Activated B cell treated with CpG ODN at 0.5 μM for 24 hours (primary cell): ENCODE measurements at regions not wholly inside any gene's neighbourhood (a gene's known extent, or its start where the extent isn't known, plus 50 kb on each side); places are given as distances from the start of the nearest gene placed in this dataset.

ENCODE experiments used
- ATAC-seq: fragments of 200-7000 bp; cut with Tn5 transposase; one replicate; pipeline ENCODE4 v1.10.0; 2021; ENCODE audit warnings: low read depth, mild to moderate bottlenecking, moderate library complexity
- CTCF ChIA-PET: fragments of 350-600 bp; sonication (Branson Sonifier 250); formaldehyde crosslinking; loops from one replicate; lab custom pipeline; 2021; ENCODE audit warnings: antibody characterized with exemption; lab: Charles Lee
- POLR2A ChIA-PET: fragments of 350-600 bp; sonication (Branson Sonifier 250); formaldehyde crosslinking; loops from one replicate; lab custom pipeline; 2021; ENCODE audit warnings: antibody characterized with exemption; lab: Charles Lee
- DNase-seq: peaks from one replicate; pipeline ENCODE4 v3.0.0; 2022
- H3K27ac Mint-ChIP-seq: one replicate; pipeline ENCODE4 v1.8.0; 2020; ENCODE audit warnings: mixed read lengths
- H3K27me3 Mint-ChIP-seq: one replicate; pipeline ENCODE4 v1.8.0; 2021; ENCODE audit warnings: mixed read lengths
- H3K36me3 Mint-ChIP-seq: one replicate; pipeline ENCODE4 v1.8.0; 2021; ENCODE audit warnings: low read depth, mixed read lengths
- H3K4me1 Mint-ChIP-seq: one replicate; pipeline ENCODE4 v1.8.0; 2021; ENCODE audit warnings: mixed read lengths
- H3K4me3 Mint-ChIP-seq: one replicate; pipeline ENCODE4 v1.8.0; 2020; ENCODE audit warnings: mild to moderate bottlenecking, mixed read lengths
- H3K9me3 Mint-ChIP-seq: one replicate; pipeline ENCODE4 v1.8.0; 2020; ENCODE audit warnings: mixed read lengths
- intact Hi-C: fragments of 100-400 bp; cut with micrococcal nuclease; formaldehyde crosslinking; loops from one replicate; pipeline ENCODE4 v1.15.1; 2024
- TF ChIP-seq, protein P1 (sequence below): fragments of 200-600 bp; IDR thresholded peaks from one replicate; pipeline ENCODE4 v1.8.0; 2022; ENCODE audit warnings: antibody characterized with exemption, mild to moderate bottlenecking

DNA sequence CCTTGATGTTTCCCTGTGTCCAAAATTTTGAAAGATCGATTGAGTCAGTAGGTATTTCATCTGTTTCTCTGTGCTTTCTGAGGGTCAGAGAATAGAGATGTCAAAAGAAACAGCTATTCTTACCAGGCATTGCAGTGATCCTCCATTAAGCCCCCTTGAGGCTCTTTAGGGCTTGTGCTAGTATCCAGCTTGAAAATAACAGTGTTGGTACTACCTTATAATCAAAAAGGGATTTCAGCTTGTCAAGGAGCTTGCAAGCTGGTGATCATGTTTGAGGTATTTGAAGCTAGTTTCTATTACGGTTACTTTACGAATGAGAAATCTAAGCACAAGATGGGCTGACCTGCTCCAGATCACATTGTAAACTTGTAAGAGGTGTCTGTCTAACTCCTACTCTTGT, 103.4 kb downstream of the EDEM1 start:
- peaks cover 7% of the 10 kb centered on the region for H3K27me3 Mint-ChIP-seq
- no peak overlapping the region for H3K4me3 Mint-ChIP-seq
- TF ChIP-seq, protein P1, sequence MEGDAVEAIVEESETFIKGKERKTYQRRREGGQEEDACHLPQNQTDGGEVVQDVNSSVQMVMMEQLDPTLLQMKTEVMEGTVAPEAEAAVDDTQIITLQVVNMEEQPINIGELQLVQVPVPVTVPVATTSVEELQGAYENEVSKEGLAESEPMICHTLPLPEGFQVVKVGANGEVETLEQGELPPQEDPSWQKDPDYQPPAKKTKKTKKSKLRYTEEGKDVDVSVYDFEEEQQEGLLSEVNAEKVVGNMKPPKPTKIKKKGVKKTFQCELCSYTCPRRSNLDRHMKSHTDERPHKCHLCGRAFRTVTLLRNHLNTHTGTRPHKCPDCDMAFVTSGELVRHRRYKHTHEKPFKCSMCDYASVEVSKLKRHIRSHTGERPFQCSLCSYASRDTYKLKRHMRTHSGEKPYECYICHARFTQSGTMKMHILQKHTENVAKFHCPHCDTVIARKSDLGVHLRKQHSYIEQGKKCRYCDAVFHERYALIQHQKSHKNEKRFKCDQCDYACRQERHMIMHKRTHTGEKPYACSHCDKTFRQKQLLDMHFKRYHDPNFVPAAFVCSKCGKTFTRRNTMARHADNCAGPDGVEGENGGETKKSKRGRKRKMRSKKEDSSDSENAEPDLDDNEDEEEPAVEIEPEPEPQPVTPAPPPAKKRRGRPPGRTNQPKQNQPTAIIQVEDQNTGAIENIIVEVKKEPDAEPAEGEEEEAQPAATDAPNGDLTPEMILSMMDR, result no peak
- no peaks in the 10 kb centered on the region for H3K4me1 Mint-ChIP-seq
- intact Hi-C loops, result no loop called here
- no peak overlapping the region for H3K27ac Mint-ChIP-seq
- CTCF ChIA-PET, result no interaction called here
- H3K36me3 Mint-ChIP-seq, result no peaks in the 10 kb centered on the region
- ATAC-seq (no peak), DNase-seq (no peak)
- POLR2A ChIA-PET, result no interaction called here
- H3K9me3 Mint-ChIP-seq, result peaks cover 4% of the 10 kb centered on the region

DNA sequence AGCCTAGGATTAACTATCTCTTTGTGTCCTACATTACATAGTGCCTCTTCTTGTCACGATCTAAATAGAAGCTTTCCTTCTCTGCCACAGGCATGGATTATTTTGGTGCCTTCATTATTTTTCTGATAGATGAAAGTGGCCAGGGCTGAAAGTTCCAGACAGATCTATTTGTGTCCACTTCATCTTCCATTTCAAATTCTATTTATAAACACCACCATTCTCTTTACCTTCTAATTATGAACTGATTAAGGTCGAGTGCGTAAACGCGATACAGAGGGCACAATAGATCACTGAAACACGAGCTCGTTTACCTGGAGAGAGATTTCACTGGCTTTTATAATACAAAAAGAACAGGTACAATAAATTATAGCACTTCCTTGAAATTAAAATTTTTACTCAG, 105.0 kb downstream of the EDEM1 start:
- intact Hi-C loops, result no loop called here
- POLR2A ChIA-PET, result no interaction called here
- TF ChIP-seq, protein P1, result no peak
- no peaks in the 10 kb centered on the region for H3K4me1 Mint-ChIP-seq
- no peaks in the 10 kb centered on the region for H3K36me3 Mint-ChIP-seq
- ATAC-seq (no peak), DNase-seq (no peak)
- no peak overlapping the region for H3K27ac Mint-ChIP-seq
- CTCF ChIA-PET, result no interaction called here
- peaks cover 7% of the 10 kb centered on the region for H3K27me3 Mint-ChIP-seq
- peaks cover 4% of the 10 kb centered on the region for H3K9me3 Mint-ChIP-seq
- H3K4me3 Mint-ChIP-seq, result no peak overlapping the region

DNA sequence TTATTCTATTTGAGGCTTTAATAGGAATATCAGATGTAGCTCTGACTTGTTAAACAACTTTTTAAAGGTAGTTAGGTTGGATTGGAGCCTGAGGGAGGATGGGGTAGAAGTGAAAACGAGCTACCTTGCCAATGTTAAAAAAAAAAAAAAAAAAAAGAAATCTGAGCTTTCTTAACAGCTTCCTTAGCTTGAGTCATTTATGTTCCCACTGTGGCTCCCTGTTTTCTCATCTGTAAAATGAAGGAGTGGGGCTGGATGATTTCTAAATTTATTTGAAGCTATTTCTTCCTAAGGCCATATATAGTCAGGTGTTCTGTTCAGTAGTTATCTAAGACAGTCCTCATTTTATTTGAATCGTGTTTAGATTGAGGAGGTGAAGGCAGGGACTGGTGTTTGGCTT, 105.7 kb downstream of the EDEM1 start:
- Mint-ChIP-seq H3K27ac (no peak overlapping the region), H3K36me3 (no peaks in the 10 kb centered on the region), H3K4me1 (peaks cover 4% of the 10 kb centered on the region), H3K4me3 (no peak overlapping the region), H3K9me3 (no peaks in the 10 kb centered on the region), H3K27me3 (peaks cover 6% of the 10 kb centered on the region)
- ATAC-seq, result no peak
- no peak for DNase-seq
- CTCF ChIA-PET, result no interaction called here
- intact Hi-C loops, result no loop called here
- POLR2A ChIA-PET, result no interaction called here
- TF ChIP-seq, protein P1, result no peak

DNA sequence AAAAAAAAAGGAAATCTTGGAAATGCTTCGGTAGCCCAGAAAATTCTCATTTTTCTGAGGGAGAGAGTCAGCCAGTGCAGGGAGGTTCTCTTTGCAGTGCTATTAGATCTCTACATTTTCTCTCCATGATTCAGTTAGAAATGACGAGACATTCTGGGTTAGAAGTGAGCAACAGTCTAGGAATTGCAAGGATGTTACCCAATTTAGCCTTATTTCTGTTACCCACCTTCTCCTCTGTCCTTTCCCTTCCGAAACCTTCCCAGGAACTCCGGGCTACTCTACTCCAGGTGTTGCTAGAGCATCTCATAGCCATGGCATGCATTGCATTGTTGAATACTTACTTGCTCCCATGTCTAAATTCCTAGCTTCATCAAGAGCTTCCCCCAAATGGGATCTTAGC, 106.8 kb downstream of the EDEM1 start:
- ChIA-PET POLR2A (no interaction called here), CTCF (no interaction called here)
- intact Hi-C loops, result no loop called here
- DNase-seq (no peak), ATAC-seq (no peak)
- H3K27ac Mint-ChIP-seq, result no peak overlapping the region
- H3K36me3 Mint-ChIP-seq, result no peaks in the 10 kb centered on the region
- no peaks in the 10 kb centered on the region for H3K9me3 Mint-ChIP-seq
- H3K4me1 Mint-ChIP-seq, result peaks cover 10% of the 10 kb centered on the region
- TF ChIP-seq, protein P1, result no peak
- no peak overlapping the region for H3K4me3 Mint-ChIP-seq
- peaks cover 4% of the 10 kb centered on the region for H3K27me3 Mint-ChIP-seq

- peaks cover 4% of the 10 kb centered on the region for H3K27me3 Mint-ChIP-seq
- ATAC-seq (no peak), DNase-seq (no peak)
- peaks cover 10% of the 10 kb centered on the region for H3K4me1 Mint-ChIP-seq
- ChIA-PET CTCF (no interaction called here), POLR2A (no interaction called here)
- no peaks in the 10 kb centered on the region for H3K36me3 Mint-ChIP-seq
- H3K4me3 Mint-ChIP-seq, result no peak overlapping the region
- H3K27ac Mint-ChIP-seq, result no peak overlapping the region
- H3K9me3 Mint-ChIP-seq, result no peaks in the 10 kb centered on the region
- intact Hi-C loops, result no loop called here
- TF ChIP-seq, protein P1, result no peak
These were observed 107.7 kb downstream of the EDEM1 start for GRCh38 chr3:5295191-5295690.
